Skeletal muscle tissue (tissue), 3 donors: ENCODE measurements at regions not wholly inside any gene's neighbourhood (a gene's known extent, or its start where the extent isn't known, plus 50 kb on each side); places are given as distances from the start of the nearest gene placed in this dataset.

Experiments
- H3K27ac ChIP-seq: one replicate; pipeline ENCODE4 v1.7.0; 2013; ENCODE audit warnings: mild to moderate bottlenecking, low read depth, low read length, inconsistent platforms
- H3K27me3 ChIP-seq, 3 donors: one replicate each; pipeline ENCODE4 v1.7.0; 2013; ENCODE audit warnings: low read length in 3 of 3; ENCODE audit not compliant: control insufficient read depth in 3 of 3, insufficient read depth in 3 of 3
- H3K36me3 ChIP-seq, 3 donors: one replicate each; pipeline ENCODE4 v1.7.0; 2013; ENCODE audit warnings: low read length in 3 of 3; ENCODE audit not compliant: control insufficient read depth in 3 of 3, insufficient read depth in 3 of 3
- H3K4me1 ChIP-seq, 3 donors: one replicate each; pipeline ENCODE4 v1.7.0; 2013; ENCODE audit warnings: low read length in 3 of 3, mild to moderate bottlenecking in 3 of 3; ENCODE audit not compliant: control insufficient read depth in 3 of 3, insufficient read depth in 3 of 3
- H3K4me3 ChIP-seq, 3 donors: one replicate each; pipeline ENCODE4 v1.7.0; 2013; ENCODE audit warnings: low read length in 3 of 3
- H3K9ac ChIP-seq, 3 donors: one replicate each; pipeline ENCODE4 v1.7.0; 2013; ENCODE audit warnings: low read length in 3 of 3, mild to moderate bottlenecking in 3 of 3, moderate library complexity in 2 of 3, low read depth in 1 of 3
- H3K9me3 ChIP-seq, 3 donors: one replicate each; pipeline ENCODE4 v1.7.0; 2013; ENCODE audit warnings: low read length in 3 of 3; ENCODE audit not compliant: control insufficient read depth in 3 of 3
- donor health status: Osteomylitis.

GRCh38 chr13:90171649-90172048, 1175.8 kb upstream of the MIR17HG start:
- no peaks in the 10 kb centered on the region for H3K4me1 ChIP-seq
- H3K27ac ChIP-seq, result no peak overlapping the region
- H3K9me3 ChIP-seq, result no peaks in the 10 kb centered on the region
- H3K36me3 ChIP-seq, result no peaks in the 10 kb centered on the region
- no peak overlapping the region for H3K9ac ChIP-seq
- H3K4me3 ChIP-seq, result no peak overlapping the region
- no peaks in the 10 kb centered on the region for H3K27me3 ChIP-seq

- no peak overlapping the region for H3K27ac ChIP-seq
- H3K27me3 ChIP-seq, result no peaks in the 10 kb centered on the region
- H3K4me3 ChIP-seq, result no peak overlapping the region
- H3K9ac ChIP-seq, result no peak overlapping the region
- no peaks in the 10 kb centered on the region for H3K36me3 ChIP-seq
- no peaks in the 10 kb centered on the region for H3K9me3 ChIP-seq
- H3K4me1 ChIP-seq, result no peaks in the 10 kb centered on the region
Observed at GRCh38 chr13:90177512-90177911, 1170.0 kb upstream of the MIR17HG start.

- H3K27ac ChIP-seq, result no peak overlapping the region
- H3K9ac ChIP-seq, result no peak overlapping the region
- no peaks in the 10 kb centered on the region for H3K36me3 ChIP-seq
- no peaks in the 10 kb centered on the region for H3K27me3 ChIP-seq
- H3K4me3 ChIP-seq, result no peak overlapping the region
- no peaks in the 10 kb centered on the region for H3K4me1 ChIP-seq
- no peaks in the 10 kb centered on the region for H3K9me3 ChIP-seq
Observed at GRCh38 chr13:90184355-90184754, 1163.1 kb upstream of the MIR17HG start.

- H3K36me3 ChIP-seq, result no peaks in the 10 kb centered on the region
- H3K27me3 ChIP-seq, result no peaks in the 10 kb centered on the region
- no peak overlapping the region for H3K4me3 ChIP-seq
- H3K9me3 ChIP-seq, result no peaks in the 10 kb centered on the region
- no peak overlapping the region for H3K27ac ChIP-seq
- H3K4me1 ChIP-seq, result no peaks in the 10 kb centered on the region
- H3K9ac ChIP-seq, result no peak overlapping the region
Observed at GRCh38 chr13:90185734-90186133, 1161.8 kb upstream of the MIR17HG start.

- no peak overlapping the region for H3K4me3 ChIP-seq
- no peaks in the 10 kb centered on the region for H3K27me3 ChIP-seq
- no peaks in the 10 kb centered on the region for H3K4me1 ChIP-seq
- H3K9me3 ChIP-seq, result no peaks in the 10 kb centered on the region
- no peaks in the 10 kb centered on the region for H3K36me3 ChIP-seq
- H3K9ac ChIP-seq, result no peak overlapping the region
- no peak overlapping the region for H3K27ac ChIP-seq
Observed at GRCh38 chr13:90187478-90188350, 1159.8 kb upstream of the MIR17HG start.

GRCh38 chr13:90188351-90188636, 1159.2 kb upstream of the MIR17HG start:
- no peak overlapping the region for H3K4me3 ChIP-seq
- H3K9ac ChIP-seq, result no peak overlapping the region
- H3K9me3 ChIP-seq, result no peaks in the 10 kb centered on the region
- no peak overlapping the region for H3K27ac ChIP-seq
- no peaks in the 10 kb centered on the region for H3K27me3 ChIP-seq
- H3K36me3 ChIP-seq, result no peaks in the 10 kb centered on the region
- no peaks in the 10 kb centered on the region for H3K4me1 ChIP-seq

- Histone ChIP-seq H3K27me3 (no peaks in the 10 kb centered on the region), H3K36me3 (no peaks in the 10 kb centered on the region), H3K9me3 (no peaks in the 10 kb centered on the region), H3K4me1 (no peaks in the 10 kb centered on the region), H3K9ac (no peak overlapping the region), H3K27ac (no peak overlapping the region), H3K4me3 (no peak overlapping the region)
Observed at GRCh38 chr13:90197722-90198121, 1149.8 kb upstream of the MIR17HG start.

- Histone ChIP-seq H3K4me3 (no peak overlapping the region), H3K27me3 (no peaks in the 10 kb centered on the region), H3K9me3 (no peaks in the 10 kb centered on the region), H3K36me3 (no peaks in the 10 kb centered on the region), H3K9ac (no peak overlapping the region), H3K27ac (no peak overlapping the region), H3K4me1 (no peaks in the 10 kb centered on the region)
Observed at GRCh38 chr13:90201202-90201601, 1146.3 kb upstream of the MIR17HG start.

GRCh38 chr13:90201676-90202460, 1145.6 kb upstream of the MIR17HG start:
- Histone ChIP-seq H3K36me3 (no peaks in the 10 kb centered on the region), H3K27ac (no peak overlapping the region), H3K27me3 (no peaks in the 10 kb centered on the region), H3K4me3 (no peak overlapping the region), H3K9me3 (no peaks in the 10 kb centered on the region), H3K4me1 (no peaks in the 10 kb centered on the region), H3K9ac (no peak overlapping the region)

- H3K9me3 ChIP-seq, result no peaks in the 10 kb centered on the region
- H3K36me3 ChIP-seq, result no peaks in the 10 kb centered on the region
- H3K9ac ChIP-seq, result no peak overlapping the region
- H3K4me3 ChIP-seq, result no peak overlapping the region
- H3K4me1 ChIP-seq, result no peaks in the 10 kb centered on the region
- no peak overlapping the region for H3K27ac ChIP-seq
- H3K27me3 ChIP-seq, result no peaks in the 10 kb centered on the region
Observed at GRCh38 chr13:90205081-90205480, 1142.4 kb upstream of the MIR17HG start.
